GM18498 (cell line): ENCODE measurements at regions not wholly inside any gene's neighbourhood (a gene's known extent, or its start where the extent isn't known, plus 50 kb on each side); places are given as distances from the start of the nearest gene placed in this dataset.

Source experiments
- ATAC-seq: cut with Tn5 transposase; IDR thresholded peaks from one replicate; pipeline ENCODE4 v1.9.1; 2021; ENCODE audit warnings: mild to moderate bottlenecking, moderate library complexity; ENCODE audit not compliant: unreplicated experiment

DNA sequence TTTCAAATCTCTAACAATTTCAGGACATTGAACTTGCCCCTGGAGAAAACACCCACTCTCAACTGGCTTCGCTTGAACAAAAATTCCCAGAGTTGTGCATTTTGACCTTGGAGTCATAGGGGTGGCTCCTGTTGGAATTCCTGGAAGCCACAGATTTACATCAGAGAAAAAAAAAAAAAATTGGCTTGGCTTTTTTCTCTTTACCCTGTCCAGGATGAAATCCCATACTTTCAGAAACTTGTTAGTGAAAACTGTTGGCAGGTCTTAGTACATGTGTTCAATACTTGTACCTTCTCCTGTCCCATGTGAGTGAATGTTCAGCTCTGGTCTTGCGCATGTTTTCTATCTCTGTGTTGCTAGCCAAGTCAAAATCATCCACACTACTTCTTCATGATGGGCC lies 228.8 kb downstream of the TGFB2 start:
- no peak for ATAC-seq

DNA sequence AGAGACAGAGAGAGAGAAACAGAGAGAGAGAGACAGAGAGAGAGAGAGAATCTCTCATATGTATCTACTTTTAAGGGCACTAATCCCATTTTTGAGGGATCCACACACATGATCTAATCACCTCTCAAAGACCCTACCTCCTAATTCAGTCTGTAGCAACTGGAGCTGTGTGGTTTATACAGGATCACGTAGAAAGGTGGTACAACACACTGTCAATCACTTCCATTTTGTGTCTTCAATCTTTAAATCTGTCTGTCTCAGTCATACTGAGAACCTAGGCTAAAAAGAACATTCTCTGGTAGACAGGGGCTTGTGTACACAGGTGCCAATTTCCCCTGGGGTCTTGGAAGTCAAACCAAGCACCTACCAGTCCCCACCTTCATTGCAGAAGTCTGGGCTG lies 229.9 kb downstream of the TGFB2 start:
- ATAC-seq, result no peak

DNA sequence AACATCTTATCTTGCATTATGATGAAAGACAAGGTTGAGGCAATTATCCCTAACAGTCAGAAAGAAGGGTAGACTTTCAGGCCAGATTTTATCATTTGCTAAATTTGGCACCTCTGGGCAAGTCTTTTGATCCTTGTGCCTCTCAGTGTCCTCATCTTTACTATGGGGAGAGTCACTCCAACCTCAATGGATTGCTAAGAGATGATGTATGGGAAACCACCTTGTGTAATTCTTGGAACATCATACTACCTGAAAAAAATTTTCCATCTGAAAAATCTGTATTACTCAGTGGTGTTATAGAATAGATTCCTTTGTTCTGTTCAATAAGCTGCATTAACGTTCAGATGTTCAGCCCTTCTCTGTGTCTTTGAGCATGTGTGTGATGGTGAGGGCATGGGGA lies 230.7 kb downstream of the TGFB2 start:
- no peak for ATAC-seq

DNA sequence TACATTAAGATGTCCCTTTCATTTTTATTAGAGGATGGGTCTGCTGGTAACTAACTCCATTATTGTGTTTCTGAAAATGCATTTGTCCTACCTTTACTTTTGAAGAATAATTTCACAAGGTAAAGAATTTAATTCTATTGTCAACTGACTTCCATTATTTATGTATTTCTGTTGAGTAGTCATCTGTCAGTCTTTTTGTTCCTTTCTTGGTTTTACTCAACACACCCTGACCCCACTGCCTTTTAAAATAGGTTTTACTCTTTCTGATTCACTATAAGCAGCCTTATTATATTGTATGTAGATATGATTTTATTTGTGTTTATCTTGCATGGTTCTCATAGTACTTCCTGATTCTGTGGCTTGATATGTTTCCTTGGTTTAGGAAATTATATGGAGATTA lies 237.5 kb downstream of the TGFB2 start:
- ATAC-seq, result no peak

DNA sequence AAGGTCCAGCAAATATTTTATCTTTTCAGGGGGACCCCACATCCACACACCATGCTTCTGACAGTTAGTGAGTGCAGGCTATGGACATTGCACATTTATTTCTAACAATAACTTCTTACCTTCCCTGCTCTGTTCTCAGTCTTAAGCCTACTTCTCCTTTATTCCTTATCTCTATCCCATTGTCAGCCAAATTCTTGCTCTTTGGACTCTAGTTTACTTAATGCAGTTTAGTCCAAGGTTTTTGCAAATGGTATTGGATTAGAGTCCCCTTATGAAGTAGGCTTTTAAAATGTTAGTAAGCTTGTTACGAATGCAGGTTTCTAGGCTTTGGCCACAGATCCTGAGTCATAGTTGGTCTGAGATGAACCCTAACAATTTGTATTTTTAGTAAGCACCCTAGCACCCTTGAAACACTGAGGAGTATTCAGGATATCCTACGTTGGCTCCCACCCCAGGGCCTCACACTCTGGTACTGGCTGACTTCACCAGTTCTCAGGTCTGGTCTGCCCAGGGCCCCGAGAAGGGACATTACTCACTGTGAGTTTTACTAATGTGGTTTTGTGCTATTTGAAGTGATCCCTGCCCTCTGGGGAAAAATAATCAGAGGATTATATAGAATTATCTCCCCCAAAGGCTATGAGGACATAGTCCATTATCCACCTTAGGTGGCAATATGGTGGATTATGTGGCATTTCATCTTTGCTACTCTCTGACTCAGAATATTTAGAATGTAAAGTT lies 239.5 kb downstream of the TGFB2 start:
- no peak for ATAC-seq

DNA sequence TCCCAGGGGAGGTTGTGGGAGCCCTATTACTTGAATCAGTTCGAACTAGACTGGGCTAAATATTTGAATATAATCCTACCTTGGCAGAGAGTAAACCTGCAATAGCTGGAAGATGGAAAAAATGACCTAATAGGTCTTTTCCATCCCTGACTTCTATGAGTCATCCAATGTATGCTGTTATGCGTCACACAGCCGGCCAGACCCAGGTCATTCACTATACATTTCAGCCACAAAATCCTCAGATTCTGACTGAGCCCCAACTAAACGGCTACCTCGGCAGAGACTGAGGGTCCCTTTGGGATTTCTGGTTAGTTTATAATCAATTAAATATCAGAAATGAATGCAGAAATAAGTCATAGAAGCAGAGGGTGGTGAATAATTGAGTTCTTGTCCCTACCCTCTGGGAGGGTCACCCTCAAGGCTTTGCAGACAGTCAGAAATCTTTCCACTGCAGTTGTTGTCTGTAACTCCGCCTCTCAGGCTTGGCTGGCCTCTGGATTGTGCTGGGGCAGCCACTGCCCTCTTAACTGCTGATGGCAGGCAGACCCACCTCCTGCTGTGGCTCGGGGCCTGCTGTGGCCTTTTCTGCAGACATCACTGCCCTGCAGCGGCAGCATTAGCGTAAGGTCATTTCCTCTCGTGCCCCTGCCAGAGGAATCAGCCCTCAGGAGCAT lies 240.5 kb downstream of the TGFB2 start:
- ATAC-seq, result no peak

DNA sequence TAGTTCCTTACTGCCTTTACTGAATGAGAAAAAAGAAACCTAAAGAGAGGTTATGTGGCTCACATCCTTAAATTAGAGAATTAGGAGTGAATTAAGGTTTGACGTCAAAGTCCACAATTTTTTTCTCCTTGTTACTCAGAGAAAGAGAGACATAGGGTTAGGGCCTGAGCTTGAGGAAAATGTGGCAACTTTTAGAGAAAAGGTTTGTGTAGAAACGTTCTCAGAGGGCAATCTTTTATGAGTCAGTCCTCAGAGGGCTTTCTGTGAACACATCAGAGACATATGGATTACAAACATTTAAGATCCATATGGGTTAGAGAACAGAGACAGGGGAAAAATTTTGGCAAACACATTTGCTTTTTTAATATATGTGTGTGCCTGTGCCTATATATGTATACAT lies 242.8 kb downstream of the TGFB2 start:
- no peak for ATAC-seq

DNA sequence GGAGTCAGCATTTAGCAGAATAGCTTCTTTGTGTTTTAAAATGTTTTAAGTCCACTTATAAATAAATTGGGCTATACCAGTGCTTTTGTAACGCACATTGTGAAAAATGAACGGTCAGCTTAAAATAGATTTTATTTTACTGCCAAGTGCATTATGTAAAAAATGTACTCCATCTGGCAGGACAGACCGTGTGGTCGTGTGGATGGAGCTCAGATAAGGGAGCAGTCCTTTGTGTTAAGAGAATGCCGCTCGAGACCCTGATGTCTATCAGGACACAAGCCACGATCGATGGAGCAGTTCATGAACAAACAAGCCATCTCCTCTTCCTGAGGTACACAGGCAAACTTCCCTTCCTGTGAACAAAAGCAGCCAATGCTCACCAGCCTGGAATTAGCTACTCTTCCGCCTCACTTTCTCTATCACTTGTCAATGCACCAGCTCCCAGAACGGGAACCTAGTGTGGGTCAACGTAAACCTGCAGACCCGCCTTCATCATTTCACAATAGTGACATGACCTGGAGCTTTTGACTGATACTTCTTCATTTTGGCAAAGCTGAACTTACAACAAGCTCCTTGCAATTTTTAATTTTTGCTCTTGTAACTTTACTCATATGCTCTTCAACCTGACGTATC lies 243.5 kb downstream of the TGFB2 start:
- no peak for ATAC-seq

DNA sequence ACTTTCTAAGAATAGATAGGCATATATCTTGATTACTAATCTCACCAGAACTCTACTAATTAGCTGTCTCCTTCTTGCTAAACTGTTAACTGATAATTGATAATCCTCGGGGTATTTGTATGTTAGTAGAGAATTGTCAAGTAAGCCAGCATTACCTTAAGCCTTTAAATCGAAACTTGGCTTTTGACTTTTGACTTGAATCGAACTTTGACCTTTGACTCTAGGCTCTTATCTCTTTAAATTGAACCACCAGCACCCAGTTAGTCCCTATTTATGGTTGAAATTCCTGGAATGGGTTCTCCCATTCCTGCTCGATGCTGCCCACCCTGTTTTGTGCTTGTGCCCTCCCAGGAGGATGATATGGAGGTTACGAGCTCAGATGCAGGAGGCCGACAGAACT lies 244.4 kb downstream of the TGFB2 start:
- no peak for ATAC-seq

DNA sequence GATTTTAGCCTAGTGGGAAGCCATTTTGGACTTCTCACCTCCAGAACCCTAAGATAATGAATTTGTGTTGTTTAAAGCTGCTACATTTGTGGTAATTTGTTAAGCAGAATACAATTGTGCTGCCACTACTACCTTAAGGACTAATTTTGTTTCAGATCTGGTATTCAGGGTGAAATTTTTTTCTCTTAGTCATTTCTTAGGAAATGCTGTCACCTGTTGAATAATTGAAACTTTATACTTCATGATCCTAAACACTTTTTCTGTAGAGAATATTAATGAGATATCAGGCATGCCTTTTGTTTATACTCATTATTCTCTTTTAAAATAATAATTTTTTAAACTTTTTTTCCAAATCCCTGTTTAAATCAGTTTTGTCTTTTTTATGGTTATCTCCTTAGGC lies 246.8 kb downstream of the TGFB2 start:
- ATAC-seq, result no peak

DNA sequence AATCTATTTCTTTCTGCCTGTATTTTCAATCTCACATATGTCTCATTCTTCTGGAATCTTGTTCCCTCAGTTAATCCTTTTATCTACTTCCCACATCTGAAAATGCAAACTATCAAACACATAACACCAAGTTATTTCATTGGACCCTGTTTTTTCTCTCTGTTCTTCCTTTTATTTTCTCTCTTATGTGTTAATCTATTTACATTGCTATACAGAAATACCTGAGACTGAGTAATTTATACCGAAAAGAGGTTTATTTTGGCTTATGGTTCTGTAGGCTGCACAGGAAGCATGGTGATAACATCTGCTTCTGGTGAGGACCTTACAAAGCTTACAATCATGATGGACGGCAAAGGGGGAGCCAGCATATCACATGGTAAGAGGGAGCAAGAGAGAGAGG lies 247.6 kb downstream of the TGFB2 start:
- ATAC-seq, result no peak

DNA sequence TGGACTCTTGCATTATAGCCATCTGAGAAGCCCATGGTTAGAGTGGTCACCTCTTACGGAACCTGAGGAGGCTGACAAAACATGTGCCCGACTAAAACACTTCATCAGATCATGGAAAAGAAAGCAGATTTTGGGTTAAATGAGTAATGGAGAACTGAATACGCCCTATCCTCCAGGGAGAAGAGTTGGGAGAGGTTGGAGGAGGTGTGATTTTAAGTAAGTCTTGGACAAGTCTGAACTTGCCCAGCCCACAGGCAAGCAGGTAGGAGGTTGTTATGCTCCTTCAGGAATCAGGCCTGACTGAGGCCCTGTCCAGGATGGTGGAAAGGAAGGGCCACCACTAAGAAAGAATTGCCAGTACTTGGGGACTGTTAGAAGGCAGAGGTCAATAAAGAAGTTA lies 255.8 kb downstream of the TGFB2 start:
- no peak for ATAC-seq

DNA sequence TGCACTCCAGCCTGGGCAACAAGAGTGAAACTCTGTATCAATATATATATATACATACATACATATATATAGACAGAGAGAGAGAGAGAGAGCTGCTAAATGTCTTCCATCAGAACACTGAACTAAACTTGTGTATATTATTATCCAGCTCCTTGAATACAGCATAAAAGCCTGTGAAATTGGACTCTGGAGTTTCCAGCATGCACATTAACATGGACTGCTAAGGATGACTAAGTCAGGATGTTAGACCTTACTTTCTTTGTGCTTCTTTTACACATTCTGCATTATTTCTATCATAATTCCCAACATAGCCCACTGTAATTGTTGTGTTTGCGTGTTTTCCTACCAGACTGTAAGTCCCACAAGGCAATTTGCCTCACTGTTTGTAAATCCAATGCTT lies 259.1 kb downstream of the TGFB2 start:
- ATAC-seq, result no peak

DNA sequence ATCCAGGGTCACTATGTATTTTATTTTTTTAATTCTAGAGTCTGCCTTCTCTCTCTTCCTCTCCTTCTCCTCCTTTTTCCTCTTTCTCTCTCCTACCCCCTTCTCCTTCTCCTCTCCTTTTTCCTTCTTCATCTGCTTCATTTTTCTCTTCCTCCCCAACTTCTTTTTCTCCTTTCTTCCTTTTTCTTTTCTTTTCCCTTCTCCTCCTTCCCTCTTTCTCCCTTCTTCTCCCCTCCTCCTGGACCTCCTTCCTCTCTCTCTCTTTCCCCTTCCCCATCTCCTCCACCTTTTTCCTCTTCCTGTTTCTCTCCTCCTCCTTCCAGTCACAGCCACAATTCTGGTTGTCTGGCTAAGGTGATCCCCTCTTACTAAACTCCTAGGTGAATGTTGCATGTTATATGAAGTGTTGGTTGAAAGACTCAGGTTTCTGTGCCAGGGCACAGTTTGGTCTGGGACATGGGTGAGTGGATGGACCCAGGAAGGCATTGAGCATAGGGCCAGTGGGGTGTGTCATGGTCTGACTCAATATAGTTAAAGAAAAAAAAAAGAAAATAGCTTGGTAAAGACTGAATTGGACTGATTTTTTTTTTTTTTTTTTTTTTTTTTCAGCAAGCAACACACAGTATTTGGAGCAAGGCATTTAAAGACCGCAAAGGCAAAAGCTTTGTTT lies 266.9 kb downstream of the TGFB2 start:
- ATAC-seq, result no peak

DNA sequence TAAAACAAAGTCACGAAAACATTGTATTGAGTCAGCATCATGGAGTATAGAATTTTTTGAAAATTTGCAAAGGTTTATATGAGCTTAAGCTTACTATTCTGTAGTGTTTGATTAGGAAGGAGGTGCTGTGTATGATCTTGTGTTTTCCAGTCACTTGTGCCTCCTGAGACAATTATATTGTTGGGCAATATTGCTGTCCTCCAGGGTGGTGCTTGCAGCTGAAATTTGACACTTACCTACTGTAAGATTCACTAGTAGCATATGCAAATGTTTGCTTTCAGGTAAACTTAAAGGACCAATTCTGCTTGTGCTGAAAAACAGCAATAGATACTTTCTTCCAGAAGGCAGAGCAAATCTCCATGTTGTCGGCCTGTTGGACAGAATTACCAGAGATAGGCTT lies 268.0 kb downstream of the TGFB2 start:
- no peak for ATAC-seq

DNA sequence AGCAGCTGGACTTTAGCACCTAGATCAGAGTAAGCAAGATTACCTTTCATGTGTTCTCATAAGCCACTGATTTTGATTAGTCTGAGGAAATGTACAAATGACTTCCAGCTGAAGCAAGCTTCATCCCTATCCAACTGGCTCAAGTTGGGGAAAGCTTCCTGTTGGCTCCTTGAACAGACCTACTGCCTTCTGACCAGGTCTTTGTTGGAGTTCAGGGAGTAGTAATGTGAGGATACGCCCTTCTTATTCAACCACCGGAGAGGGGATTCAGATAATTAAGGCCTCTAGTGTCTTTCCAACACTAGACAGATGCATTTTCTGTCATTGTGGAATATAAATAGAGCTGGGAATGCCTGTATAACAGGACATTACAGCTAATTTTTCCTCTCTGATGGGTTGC lies 268.9 kb downstream of the TGFB2 start:
- ATAC-seq, result no peak

DNA sequence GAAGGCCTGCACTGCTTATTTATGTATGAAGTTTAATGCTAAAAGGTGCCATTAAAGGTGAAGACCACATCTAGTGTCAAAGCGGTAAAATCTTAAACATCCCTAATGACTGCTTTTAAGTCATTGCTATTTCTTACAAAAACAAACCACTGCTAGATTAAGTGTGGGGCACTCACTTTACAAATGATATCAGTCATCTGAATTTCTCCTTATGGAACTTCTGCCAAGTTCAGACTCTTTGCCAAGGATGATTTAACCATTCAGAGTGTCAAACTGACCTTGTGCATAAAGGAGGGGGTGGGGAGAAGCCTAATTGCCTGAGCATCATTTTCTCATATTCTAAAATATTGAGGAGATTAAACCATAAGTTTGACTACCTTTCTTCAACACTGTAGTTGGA lies 271.5 kb downstream of the TGFB2 start:
- ATAC-seq, result no peak

DNA sequence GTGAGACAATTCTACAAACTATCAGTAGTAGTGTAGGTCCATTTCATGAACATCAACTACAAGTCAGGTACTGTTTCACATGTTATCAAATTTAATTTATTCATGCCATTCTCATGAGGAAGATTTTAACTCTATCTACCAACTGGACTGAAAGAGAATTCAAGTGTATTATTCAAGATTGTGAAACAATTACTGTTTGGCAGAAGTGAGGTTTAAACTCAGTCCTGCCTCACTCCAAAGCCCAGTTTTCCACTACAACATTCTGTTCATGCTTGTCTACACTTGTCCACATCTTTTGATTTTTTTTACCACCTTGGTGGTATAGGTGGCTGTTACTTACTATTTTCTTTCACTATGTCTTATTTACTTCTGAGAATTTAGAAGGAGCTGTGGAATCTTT lies 272.9 kb downstream of the TGFB2 start:
- no peak for ATAC-seq

DNA sequence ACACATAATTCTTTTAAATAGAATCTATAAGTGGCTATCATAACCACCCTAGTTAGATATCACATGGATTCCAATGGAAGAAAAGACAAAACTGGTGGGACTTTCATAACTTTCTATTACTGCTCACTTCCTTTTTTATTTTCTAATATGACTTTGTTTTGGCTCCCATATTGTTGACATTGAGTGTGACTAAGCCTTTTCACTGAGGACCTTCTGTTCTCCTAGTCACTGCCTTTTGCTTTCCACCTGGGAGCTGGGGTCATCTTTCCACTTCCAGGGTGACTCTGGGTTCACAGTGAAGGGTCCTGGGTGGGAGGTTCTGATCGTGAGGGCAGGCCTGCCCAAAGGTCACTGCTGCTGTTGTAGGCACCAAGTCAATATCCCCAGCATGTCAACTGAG lies 275.8 kb downstream of the TGFB2 start:
- ATAC-seq, result no peak

DNA sequence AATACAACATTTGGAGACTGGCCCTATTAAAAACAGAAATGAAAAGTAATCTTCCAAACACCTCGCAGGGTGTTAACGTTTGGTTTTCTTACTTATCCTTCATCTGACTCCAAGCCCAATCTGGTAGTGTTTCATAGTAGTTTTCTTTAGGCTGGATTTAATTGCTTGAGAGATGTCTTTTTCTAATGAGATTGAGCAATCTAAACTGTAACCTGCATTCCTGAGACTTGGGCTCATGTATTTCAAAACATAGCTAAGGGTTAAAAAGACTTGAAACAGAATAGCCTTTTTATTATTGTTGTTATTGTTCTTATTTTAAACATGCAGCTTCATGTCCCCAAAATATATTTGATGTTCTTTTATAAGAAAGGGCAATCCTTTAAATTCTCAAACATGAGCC lies 278.9 kb downstream of the TGFB2 start:
- ATAC-seq, result no peak

DNA sequence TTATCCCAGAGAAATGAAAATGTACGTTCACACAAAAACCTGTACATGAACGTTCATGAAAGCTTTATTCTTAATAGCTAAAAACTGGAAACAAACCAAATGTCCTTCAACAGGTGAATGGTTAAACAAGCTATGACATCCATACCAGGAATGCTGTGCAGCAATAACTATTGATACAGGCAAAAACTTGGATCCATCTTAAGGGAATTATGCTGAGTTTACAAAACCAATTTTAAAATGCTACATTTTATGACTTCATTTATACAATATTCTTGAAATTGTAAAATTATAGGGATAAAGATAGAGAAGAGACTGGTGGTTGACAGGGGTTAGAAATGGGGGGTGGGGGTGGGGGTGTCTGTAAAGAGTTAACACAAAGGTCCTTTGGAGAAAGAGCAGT lies 280.3 kb downstream of the TGFB2 start:
- ATAC-seq, result no peak
